GM18508 (cell line): ENCODE measurements at regions not wholly inside any gene's neighbourhood (a gene's known extent, or its start where the extent isn't known, plus 50 kb on each side); places are given as distances from the start of the nearest gene placed in this dataset.

Experiments used
- ATAC-seq: cut with Tn5 transposase; IDR thresholded peaks from one replicate; pipeline ENCODE4 v1.9.1; 2021; ENCODE audit warnings: moderate number of reproducible peaks; ENCODE audit not compliant: insufficient read depth, unreplicated experiment

DNA sequence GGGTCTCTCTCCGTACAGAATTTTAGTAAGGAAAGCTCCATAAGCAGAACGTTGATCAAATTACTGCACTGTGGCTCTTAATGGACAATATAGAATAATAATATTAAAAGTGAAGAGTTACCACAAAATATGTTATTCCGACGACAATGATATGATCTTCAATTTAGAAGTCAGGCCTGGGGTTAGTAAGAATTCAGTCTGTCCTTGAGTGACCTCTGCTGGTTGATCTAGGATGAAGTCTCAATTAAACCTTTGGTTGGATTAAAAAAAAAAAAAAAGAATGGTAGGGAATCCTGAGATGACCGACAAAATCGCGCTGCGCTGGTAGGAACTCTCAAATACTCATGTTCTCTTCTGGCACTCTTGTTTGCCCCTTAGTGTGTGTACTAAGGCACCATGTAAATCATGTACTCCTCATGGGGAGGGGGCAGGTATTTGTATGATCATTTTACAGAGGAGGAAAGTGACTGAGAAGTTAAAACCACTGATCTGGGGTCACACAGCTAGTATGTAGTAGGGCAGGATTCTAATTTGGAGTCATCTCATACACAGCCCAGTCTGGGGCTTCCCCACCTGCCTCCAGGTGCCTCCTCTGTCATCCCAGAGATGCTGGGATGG lies 161.3 kb upstream of the NPVF start:
- ATAC-seq, result no peak

GRCh38 chr7:25391295-25391861 lies 163.1 kb upstream of the NPVF start:
- ATAC-seq, result no peak

GRCh38 chr7:25391961-25392587 lies 163.8 kb upstream of the NPVF start:
- no peak for ATAC-seq

DNA sequence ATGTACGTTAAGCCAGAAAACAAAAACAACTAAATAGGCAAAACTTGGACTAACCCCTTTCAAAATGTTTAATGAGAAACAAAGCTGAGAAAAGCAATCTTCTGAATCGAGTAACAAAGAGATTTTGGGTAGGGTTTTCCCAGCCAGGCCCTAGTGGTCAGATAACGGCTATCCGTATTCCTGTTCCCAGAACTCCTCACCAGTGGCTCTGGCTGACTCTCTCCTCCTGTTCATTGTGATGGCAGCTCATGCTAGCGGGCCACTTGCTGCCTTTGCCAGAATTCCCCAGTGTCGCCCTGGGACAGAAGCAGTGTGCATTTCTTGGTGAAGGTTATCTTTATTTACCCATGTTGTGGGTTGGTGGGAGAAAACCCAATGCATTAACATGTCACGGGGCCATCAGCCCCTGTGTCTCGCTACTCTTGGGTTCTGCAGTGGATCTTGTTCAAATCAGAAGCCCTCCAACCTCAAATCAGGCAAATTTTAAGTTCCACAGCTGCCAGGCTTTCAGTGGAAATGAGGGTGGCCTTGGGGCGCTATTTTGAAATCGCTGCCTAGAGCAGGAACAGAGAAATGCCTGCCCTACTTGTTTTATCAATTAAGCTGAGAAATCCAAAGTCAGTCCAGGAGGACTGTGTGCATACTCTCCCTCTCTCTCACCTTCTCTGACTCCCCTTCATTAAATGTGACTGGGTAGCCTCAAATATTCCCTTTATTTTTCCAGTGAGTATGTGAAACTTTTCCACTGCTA lies 164.5 kb upstream of the NPVF start:
- ATAC-seq, result no peak

- no peak for ATAC-seq
These were observed 167.7 kb upstream of the NPVF start for GRCh38 chr7:25395976-25396375.

DNA sequence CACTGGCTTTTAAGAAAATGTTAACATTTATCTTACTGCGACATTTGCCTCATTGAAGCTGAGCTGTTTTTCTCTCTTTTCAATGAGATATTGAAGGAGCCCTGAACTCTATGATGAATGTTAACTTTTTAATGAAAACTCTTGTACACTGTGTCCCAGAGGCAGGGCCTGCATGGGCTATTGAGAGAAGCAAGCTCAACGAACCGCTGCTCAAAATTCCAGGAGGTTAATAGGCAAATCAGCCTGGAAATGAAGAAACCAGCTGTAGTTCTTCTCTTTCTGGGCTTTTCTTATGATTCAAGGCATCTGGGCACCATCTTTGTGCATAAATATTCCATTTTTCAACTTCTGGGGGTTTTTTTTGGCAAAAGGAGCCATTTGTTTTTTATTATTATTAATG lies 168.4 kb upstream of the NPVF start:
- no peak for ATAC-seq

- no peak for ATAC-seq
These were observed 170.1 kb upstream of the NPVF start for GRCh38 chr7:25398418-25398817.

DNA sequence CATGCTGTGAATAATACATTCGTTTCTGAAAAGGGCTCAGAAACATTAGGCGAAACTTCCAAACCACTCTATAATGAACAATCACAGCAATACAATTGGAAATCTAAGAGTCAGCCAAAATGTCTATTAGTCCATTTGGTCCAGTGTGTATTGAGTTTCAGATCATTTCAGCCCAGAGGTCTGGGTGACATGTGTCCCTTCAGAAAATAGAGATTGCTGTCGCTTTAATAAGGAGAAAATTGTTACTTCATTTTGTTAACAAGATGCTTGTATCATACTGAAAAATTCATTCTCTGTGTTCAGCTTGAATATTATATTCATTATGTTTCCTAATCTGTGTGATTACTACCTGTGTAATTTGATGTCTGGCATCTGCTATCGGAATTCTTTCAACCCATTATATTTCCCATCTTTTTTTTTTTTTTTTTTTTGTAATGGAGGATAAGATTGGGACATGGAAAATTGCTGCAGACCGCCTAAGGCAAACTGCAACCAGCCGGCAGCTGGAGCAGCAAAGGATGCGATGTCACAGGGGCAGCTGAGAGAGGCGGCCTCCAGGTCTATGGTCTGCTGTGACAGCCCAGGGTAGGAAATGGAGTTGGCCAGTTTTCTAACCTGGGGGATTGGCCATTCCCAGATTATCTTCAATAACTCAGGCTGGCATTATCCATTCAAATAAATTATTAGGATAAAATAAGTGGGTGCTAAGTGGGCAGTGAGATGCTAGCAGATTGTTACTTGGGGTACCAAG lies 170.9 kb upstream of the NPVF start:
- no peak for ATAC-seq

GRCh38 chr7:25402532-25402931 lies 174.2 kb upstream of the NPVF start:
- no peak for ATAC-seq

- ATAC-seq, result no peak
These were observed 177.4 kb upstream of the NPVF start for GRCh38 chr7:25405736-25406135.

GRCh38 chr7:25407053-25407452 lies 178.8 kb upstream of the NPVF start:
- ATAC-seq, result no peak

GRCh38 chr7:25408012-25408687 lies 179.9 kb upstream of the NPVF start:
- ATAC-seq, result no peak

GRCh38 chr7:25408876-25409275 lies 180.6 kb upstream of the NPVF start:
- ATAC-seq, result no peak

- no peak for ATAC-seq
These were observed 181.8 kb upstream of the NPVF start for GRCh38 chr7:25409897-25410636.

DNA sequence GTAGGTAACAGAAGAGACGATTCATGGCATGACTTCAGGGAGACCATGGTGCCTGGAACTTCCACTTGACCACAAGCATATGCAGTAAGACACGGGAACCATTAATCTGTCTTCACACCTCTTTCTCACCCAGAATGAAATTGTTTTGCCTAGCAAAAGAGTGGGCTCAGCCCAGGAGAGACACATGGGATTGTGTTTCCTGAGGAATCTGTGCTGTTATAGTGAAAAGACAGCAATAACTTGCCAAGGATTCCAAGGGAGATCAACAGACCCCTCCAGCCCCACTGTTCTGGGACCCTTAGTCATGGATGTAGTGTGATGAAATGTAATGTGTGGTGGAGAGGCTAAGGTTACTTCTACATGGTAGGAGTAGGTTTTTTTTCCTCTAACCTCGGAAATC lies 192.5 kb upstream of the NPVF start:
- no peak for ATAC-seq

DNA sequence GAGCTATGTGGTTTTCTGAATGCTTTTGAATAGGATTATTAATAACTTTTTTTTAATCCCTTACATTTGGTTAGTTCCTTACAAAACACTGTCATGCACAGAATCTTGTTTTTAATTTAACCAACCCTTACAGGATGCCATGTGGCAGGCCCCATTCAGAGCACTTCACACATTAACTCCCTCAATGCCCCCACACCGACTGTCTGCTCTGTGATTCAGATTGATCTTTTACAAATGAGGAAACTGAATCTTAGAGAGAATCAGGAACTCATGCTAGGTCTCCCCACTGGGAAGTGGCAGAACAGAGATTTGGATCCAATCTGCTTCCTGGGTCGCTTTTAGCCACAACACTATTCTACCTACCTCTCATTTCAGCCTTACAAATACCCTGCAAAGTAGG lies 195.8 kb upstream of the NPVF start:
- no peak for ATAC-seq

DNA sequence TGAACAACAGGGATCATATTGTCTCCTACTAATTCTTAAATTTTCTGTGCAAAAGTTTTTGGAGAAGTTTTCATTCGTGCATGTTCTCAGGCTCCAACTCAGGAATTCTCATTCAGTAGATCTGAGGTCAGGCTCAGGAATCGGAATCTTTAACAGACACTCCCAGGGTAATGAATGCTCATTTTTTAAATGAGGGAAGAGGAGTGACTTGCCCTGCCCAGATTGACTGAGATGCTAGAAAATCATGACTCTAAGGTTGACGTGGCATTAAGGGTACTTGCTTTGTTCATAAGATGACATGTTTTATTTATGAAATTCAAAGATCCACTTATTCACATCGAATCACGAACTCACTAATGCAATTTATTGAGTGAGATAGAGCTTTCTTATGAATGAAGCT lies 196.6 kb upstream of the NPVF start:
- no peak for ATAC-seq

DNA sequence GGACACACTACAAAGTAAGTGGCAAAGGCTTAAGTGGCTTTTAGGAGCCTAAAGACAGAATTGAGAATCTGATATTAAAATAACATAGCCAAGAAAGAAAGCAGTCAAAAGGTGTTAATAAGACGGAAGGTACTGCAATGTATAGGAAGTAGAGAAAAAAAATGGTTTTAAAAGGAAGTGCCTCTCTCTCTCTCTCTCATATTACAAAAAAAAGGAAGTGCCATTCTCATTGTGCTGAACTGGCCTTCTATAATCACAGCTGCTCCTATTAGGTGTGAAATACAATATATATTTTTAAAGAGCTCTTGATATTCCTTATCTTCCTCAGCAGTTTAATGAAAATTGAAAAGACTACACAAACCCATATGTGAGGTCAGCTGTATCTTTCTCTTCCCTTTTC lies 199.4 kb upstream of the NPVF start:
- ATAC-seq, result no peak

- no peak for ATAC-seq
These were observed 201.4 kb upstream of the NPVF start for GRCh38 chr7:25429731-25430130.
